T47D (cell line): ENCODE measurements at regions not wholly inside any gene's neighbourhood (a gene's known extent, or its start where the extent isn't known, plus 50 kb on each side); places are given as distances from the start of the nearest gene placed in this dataset.
"Not testable (repeated sequence)": the region's sequence is repeated elsewhere in the genome, so short reads cannot be mapped to it uniquely, and the experiment has no call there.

Experiments used
- DNase-seq, 2 experiments: peaks; one replicate each; pipeline versions ENCODE4 v3.0.0 to v3.0.0-alpha.2; 2011 to 2012; ENCODE audit warnings: low read depth in 1 of 2, low spot score in 1 of 2
- JUND ChIP-seq: IDR thresholded peaks from 2 replicates; pipeline ENCODE4 v1.6.1; 2012; ENCODE audit warnings: low read depth
- in situ Hi-C: cut with HindIII; loops from 2 replicates; pipeline ENCODE4 v1.10.0; 2016; ENCODE audit warnings: low sequenced_read_pairs, low pct_unique_long_range_greater_than_20kb

DNA sequence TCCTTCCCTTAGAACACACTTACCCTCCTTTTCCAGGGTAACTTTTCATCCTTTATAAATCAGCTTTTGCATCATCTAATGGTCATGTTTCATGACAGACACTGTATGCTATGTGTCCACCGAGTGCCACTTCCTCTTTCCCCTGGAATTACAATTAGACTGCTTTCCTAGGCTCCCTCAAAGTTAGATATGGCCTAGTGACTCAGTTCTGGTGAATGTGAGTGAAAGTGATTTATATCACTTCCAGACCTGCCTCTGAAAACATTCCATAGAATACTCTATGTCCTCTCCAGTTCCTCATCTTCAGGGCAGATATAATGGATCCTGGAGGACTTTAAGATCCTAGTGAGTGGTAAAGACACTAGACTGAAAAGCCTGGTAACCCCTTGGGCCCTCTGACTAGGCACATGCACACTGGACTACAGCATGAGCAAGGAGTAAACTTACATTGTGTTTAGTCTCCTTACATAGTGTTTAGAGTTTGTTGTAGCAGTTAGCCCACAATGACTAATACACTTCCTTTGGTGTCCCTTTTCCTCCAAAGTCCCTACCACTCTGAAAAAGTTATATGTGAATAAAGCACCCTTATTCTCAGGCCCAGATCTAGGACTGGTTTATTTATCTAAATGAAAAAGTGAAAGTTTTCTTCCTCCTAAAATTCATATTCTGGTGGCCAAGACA is 59.3 kb downstream of the GPR88 start:
- in situ Hi-C loops = no loop called here
- no peak for TF ChIP-seq JUND
- DNase-seq = no peak

DNA sequence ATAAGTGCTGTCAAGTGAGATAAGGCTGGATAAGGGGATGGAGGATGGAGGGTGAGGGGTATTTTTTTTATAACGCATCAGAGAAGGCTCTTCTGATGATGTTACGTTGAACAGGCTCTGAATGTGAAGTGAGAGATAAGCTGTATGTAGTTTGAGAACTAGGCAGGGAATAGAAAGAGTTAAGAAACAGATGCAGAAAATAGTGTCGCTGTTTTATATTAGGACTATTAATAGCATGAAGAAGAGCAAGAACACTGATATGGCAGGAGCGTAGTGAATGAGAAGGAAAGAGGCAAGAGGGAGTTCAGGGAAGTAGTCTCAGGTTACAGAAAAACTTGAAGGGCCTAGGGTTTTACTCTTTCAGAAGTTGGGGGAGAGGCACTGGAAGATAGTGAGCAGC is 59.8 kb downstream of the GPR88 start:
- in situ Hi-C loops = no loop called here
- TF ChIP-seq JUND = no peak
- DNase-seq = no peak

DNA sequence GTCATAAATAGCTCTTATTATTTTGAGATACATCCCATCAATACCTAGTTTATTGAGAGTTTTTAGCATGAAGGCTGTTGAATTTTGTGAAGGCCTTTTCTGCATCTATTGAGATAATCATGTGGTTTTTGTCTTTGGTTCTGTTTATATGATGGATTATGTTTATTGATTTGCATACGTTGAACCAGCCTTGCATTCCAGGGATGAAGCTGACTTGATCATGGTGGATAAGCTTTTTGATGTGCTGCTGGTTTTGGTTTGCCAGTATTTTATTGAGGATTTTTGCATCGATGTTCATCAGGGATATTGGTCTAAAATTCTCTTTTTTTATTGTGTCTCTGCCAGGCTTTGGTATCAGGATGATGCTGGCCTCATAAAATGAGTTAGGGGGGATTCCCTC is 62.4 kb downstream of the GPR88 start:
- in situ Hi-C loops, DNase-seq: not testable (repeated sequence)

DNA sequence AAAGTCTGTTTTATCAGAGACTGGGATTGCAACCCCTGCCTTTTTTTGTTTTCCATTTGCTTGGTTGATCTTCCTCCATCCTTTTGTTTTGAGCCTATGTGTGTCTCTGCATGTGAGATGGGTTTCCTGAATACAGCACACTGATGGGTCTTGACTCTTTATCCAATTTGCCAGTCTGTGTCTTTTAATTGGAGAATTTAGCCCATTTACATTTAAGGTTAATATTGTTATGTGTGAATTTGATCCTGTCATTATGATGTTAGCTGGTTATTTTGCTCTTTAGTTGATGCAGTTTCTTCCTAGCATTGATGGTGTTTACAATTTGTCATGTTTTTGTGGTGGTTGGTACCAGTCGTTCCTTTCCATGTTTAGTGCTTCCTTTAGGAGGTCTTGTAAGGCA is 64.1 kb downstream of the GPR88 start:
- in situ Hi-C loops, DNase-seq: not testable (repeated sequence)

DNA sequence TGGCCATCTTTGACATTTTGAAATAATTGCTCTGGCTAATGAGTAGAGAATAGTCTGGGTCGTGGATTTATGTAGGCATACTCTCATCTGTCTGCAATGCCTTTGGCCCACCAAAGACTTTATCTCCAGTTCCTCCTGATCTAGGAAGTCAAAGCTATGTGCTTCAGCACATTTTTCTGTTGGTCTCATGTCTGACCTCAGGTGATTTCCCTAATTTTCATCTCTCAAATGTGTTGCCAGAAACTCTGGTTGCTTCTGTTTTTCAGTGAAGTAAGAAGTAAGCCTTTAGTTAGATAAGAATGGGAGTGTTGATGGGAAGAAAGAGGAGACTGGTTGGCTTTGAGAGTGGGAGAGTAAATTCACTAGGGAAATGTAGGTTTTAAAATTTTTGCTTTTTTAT is 66.4 kb downstream of the GPR88 start:
- no peak for TF ChIP-seq JUND
- in situ Hi-C loops = no loop called here
- no peak for DNase-seq

DNA sequence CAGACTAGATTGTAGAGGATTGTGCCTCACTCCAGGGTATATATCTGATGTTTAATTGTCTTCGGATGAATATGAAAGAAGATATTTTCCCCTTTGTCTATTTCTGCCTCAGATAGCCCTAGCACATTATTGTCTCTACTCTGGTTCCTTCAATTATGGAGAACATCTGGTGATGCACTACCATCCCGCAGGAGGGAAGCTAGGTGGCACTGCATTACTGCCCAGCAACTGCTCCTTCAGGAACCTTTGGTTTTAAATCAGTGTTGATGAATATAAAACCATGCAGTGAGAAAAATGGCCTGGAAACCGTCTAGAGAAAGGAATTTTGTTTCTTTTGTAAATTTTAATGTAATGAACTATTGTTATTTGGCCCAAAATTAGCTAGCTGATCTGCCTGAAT is 68.5 kb downstream of the GPR88 start:
- in situ Hi-C loops = no loop called here
- DNase-seq = peak; percentile 18 to 29
- no peak for TF ChIP-seq JUND

DNA sequence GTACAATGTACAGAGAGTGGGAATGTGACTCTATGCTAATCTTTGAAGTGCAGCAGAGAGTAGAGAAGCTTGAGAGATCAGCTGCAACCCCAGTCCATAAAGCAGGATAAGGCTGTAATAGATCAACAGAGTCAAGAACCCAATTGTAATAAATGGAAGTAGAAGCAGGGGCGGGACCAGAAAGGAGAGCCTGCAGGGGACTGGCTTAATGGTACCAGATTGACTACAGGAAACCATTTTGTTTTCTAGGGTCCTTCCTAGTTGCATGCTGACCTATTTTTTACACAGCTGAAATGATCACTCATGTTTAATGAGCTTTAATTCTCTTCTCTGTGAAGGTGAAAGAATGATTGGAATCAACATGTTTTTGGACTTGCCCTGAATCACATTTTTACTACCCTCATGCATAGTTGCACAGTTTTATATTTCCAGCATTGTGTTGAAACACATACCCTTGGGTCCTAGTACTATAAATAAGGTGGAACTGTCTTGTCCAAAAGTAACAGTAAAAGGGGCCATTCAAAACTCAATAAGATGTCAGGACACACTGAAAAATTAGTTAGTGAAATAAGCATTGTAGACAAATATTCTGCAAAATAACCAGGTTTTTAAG is 69.8 kb downstream of the GPR88 start:
- no peak for TF ChIP-seq JUND
- in situ Hi-C loops = no loop called here
- DNase-seq = no peak

DNA sequence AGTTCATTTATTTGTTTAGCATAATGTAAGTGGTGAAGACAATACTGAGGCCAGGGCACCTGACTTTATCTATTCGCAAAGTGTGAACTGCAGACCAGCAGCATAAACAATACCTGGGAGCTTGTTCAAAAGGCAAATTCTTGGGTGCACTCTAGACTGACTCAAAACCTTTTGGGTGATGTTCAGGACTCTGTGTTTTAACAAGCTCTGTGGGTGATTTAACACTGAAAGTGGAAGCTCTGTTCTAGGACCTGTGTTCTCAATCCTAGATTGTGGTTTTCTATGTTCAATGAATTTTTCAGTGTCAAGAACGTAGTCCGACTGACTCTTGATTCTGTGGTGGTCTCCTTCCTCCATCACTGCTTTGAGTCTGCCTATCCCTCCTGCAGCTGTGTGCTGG is 71.9 kb downstream of the GPR88 start:
- no peak for TF ChIP-seq JUND
- no peak for DNase-seq
- in situ Hi-C loops = no loop called here

DNA sequence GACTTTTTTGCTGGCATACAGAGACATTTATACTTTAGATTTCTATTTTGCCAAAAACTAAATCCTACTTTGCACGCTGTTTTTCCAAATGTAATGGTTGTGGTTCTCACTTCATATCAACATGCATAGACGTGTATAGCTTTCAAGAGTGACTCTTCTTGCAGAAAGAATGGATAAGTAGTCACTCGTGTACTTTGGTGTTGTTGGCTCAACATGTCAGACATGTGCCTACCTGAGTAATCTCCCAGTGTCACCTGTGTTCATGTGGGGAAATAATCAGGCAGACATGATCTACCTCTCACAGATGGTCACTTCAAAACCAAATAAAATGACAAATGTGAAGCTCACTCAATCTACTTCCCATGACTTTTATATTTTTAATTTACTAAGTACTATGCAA is 73.1 kb downstream of the GPR88 start:
- DNase-seq = no peak
- TF ChIP-seq JUND = no peak
- in situ Hi-C loops = no loop called here

DNA sequence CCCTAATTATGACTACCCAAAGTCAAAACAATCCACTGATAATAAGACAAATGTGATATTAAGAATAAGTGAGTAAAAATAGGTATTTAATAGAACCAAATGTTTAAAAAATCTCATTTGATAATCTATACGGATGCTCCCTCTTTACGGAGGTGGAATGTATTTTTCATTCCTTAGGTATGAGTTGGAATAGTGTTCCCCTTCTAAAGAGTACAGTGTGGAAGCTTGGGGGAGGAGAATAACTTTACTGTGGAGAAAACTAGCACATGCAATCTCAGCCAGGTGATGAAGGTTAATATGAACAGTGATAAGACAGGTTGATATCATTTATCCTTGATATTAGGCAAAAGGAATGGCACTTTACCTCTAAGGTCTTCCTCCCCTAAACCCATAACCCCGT is 74.6 kb downstream of the GPR88 start:
- in situ Hi-C loops = no loop called here
- no peak for TF ChIP-seq JUND
- DNase-seq = no peak

DNA sequence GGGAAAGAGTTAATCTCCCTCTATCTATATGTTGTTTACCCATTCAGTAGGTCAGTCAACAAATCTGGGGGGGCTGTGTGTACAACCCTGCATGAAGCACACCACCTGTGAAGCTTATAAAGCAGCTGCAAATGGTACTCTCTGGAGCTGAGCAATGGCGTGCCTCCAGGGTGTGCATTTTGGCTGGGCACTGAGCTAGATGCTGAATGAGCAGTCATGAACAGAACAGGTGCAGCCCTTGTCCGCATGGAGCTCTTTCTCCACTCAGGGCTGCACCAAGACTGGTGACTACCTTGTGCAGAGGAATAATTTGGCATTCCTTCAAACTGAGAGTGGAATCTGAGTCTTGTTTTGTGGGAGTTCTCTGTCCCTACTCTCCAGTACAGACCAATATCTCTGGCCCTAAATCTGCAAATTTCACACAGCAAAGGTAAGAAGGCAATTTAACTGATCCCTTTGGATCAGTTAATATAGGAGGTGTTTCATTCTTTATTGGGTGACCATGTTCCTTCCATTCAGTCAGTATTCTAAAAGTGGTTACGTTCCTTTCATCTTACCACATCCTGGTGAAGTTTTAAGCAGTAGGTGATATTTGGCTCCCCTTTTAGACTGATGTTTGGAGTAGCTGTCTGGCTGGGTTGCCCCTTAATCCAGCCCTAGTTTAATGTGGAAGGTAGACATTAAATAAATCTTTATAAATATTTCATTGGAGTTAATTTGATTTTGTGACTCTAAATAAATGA is 76.0 kb downstream of the GPR88 start:
- in situ Hi-C loops = no loop called here
- DNase-seq = no peak
- no peak for TF ChIP-seq JUND

DNA sequence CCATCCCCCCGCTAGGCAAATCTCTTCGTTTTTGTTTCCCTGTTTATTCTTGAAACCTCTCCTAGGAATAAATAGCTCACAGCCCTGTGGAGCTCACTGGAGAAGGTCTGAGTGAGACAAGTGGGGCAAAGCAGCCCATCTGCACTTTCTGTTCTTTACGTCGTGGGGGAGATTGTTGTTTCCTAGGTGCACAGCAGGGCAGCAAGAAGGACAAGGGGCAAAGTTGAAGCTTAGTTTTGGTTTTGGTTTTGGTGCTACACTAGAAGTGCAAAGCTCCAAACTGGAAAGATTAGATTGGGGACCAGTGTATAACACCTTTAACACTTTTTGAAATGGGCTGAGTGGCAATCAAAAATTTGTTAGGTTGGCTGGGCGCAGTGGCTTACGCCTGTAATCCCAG is 76.6 kb downstream of the GPR88 start:
- in situ Hi-C loops = no loop called here
- no peak for DNase-seq
- no peak for TF ChIP-seq JUND

DNA sequence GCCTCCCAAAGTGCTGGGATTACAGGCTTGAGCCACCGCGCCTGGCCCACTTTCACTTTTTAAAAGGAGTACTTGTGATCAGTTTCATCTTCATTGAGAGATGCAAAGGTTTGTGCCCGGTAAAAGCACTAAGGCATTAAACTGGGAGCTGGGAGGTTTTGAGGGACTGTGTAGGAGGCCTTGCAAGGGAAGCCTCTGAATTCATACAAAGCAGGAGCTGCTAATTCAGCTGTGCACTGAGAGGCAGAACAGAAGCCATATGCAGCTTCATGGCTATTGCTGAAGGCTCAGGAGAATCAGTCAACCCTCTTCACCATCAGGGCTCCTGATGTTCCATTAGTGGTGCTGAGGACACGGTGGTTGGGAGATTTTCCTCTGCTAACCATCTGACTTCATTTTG is 77.7 kb downstream of the GPR88 start:
- in situ Hi-C loops = no loop called here
- TF ChIP-seq JUND = no peak
- no peak for DNase-seq
